ENCODE measurements at regions not wholly inside any gene's neighbourhood (a gene's known extent, or its start where the extent isn't known, plus 50 kb on each side); places are given as distances from the start of the nearest gene placed in this dataset.

GRCh38 chrX:69218407-69218997 lies 53.2 kb upstream of the PJA1 start:
- WGBS, 2 donors (ENCODE audit: low coverage in 1 of 2): 92% methylated on average over 1 of the region's 2 CpGs; no CpG with 5 or more reads in 1 of the 2 donors
- no peak for ATAC-seq
- no peaks in the 10 kb centered on the region for H3K27me3 ChIP-seq
- peaks cover 0 to 27% (median 5%) of the 10 kb centered on the region in 3 donors for H3K4me1 ChIP-seq
- no peak overlapping the region for H3K4me3 ChIP-seq
- no peaks in the 10 kb centered on the region for H3K9me3 ChIP-seq
- TF ChIP-seq CTCF (IDR thresholded peaks at IDR 0.05): no peak
- no peak for TF ChIP-seq POLR2A (IDR thresholded peaks at IDR 0.05)
- TF ChIP-seq EP300 (IDR thresholded peaks at IDR 0.05): no peak
- TF ChIP-seq POLR2AphosphoS5 (IDR thresholded peaks at IDR 0.05): no peak
- H3K27ac ChIP-seq: no peak overlapping the region
- no peaks in the 10 kb centered on the region for H3K36me3 ChIP-seq

- H3K27ac ChIP-seq: peak overlapping the region in 3 of 4 donors; percentile 31 to 70 (median 67)
- ATAC-seq: peak; percentile 57
- WGBS, 2 donors (ENCODE audit: low coverage in 1 of 2): no CpG with 5 or more reads among the region's 5 CpGs
- TF ChIP-seq POLR2A (IDR thresholded peaks at IDR 0.05) (no peak), CTCF (IDR thresholded peaks at IDR 0.05) (no peak), POLR2AphosphoS5 (IDR thresholded peaks at IDR 0.05) (no peak), EP300 (IDR thresholded peaks at IDR 0.05) (no peak)
- no peaks in the 10 kb centered on the region for H3K27me3 ChIP-seq
- no peak overlapping the region for H3K4me3 ChIP-seq
- no peaks in the 10 kb centered on the region for H3K36me3 ChIP-seq
- no peaks in the 10 kb centered on the region for H3K9me3 ChIP-seq
- H3K4me1 ChIP-seq: peaks cover 0 to 19% (median 1%) of the 10 kb centered on the region in 3 donors
Observed at GRCh38 chrX:69216911-69217310, 51.7 kb upstream of the PJA1 start.

- no CpG with 5 or more reads among the region's 1 CpG for WGBS, 2 donors (ENCODE audit: low coverage in 1 of 2)
- Histone ChIP-seq H3K4me3 (no peak overlapping the region), H3K36me3 (no peaks in the 10 kb centered on the region), H3K4me1 (peaks cover 0 to 15% (median 0%) of the 10 kb centered on the region in 3 donors), H3K27me3 (no peaks in the 10 kb centered on the region), H3K9me3 (no peaks in the 10 kb centered on the region), H3K27ac (peak overlapping the region in 3 of 4 donors; percentile 31 to 70 (median 67))
- no peak for TF ChIP-seq CTCF (IDR thresholded peaks at IDR 0.05)
- no peak for TF ChIP-seq EP300 (IDR thresholded peaks at IDR 0.05)
- TF ChIP-seq POLR2A (IDR thresholded peaks at IDR 0.05): no peak
- TF ChIP-seq POLR2AphosphoS5 (IDR thresholded peaks at IDR 0.05): no peak
- ATAC-seq: no peak
Observed at GRCh38 chrX:69216446-69216845, 51.2 kb upstream of the PJA1 start.

GRCh38 chrX:69215161-69215875 lies 50.1 kb upstream of the PJA1 start:
- no peak for ATAC-seq
- no peaks in the 10 kb centered on the region for H3K27me3 ChIP-seq
- no peak overlapping the region for H3K4me3 ChIP-seq
- no peaks in the 10 kb centered on the region for H3K9me3 ChIP-seq
- WGBS, 2 donors (ENCODE audit: low coverage in 1 of 2): 73 to 95% methylated on average over 4 to 5 of the region's 17 CpGs
- peaks cover 0 to 22% (median 0%) of the 10 kb centered on the region in 3 donors for H3K4me1 ChIP-seq
- TF ChIP-seq CTCF (IDR thresholded peaks at IDR 0.05) (no peak), POLR2AphosphoS5 (IDR thresholded peaks at IDR 0.05) (no peak), EP300 (IDR thresholded peaks at IDR 0.05) (no peak), POLR2A (IDR thresholded peaks at IDR 0.05) (no peak)
- H3K27ac ChIP-seq: no peak overlapping the region
- H3K36me3 ChIP-seq: no peaks in the 10 kb centered on the region

Data from gastroesophageal sphincter (tissue), 4 donors.